Panc1 (cell line): ENCODE measurements at regions not wholly inside any gene's neighbourhood (a gene's known extent, or its start where the extent isn't known, plus 50 kb on each side); places are given as distances from the start of the nearest gene placed in this dataset.

ENCODE experiments used
- ATAC-seq: fragments of 200-7000 bp; cut with Tn5 transposase; 2 replicates; pipeline ENCODE4 v1.9.1; 2020; ENCODE audit warnings: mild to moderate bottlenecking, moderate library complexity
- BruUV-seq: library from RNA; stranded (reverse); fragments of 400-500 nt; replicated peaks from 2 replicates; lab custom pipeline; 2021; lab: Mats Ljungman, UMichigan
- CTCF ChIA-PET: fragments of 300-600 bp; sonication (Branson Sonifier 250); formaldehyde crosslinking; loops from one replicate; lab custom pipeline; 2022; ENCODE audit warnings: antibody characterized with exemption; lab: Charles Lee
- POLR2A ChIA-PET: fragments of 300-600 bp; sonication (Branson Sonifier 250); formaldehyde crosslinking; loops from one replicate; lab custom pipeline; 2022; ENCODE audit warnings: antibody characterized with exemption; lab: Charles Lee
- DNase-seq: peaks from one replicate; pipeline ENCODE4 v3.0.0-alpha.2; 2010; ENCODE audit warnings: low read depth, low spot score
- H3K27ac ChIP-seq: 2 replicates; pipeline ENCODE4 v1.5.1; 2011; ENCODE audit warnings: mild to moderate bottlenecking, low read length, inconsistent platforms
- H3K27me3 ChIP-seq: fragments of 200-500 bp; sonication (Bioruptor generic); 2 replicates; pipeline ENCODE4 v1.6.0; 2014; ENCODE audit warnings: low read length, inconsistent platforms; ENCODE audit not compliant: control insufficient read depth, insufficient read depth
- H3K36me3 ChIP-seq: fragments of 200-500 bp; sonication (Bioruptor generic); 2 replicates; pipeline ENCODE4 v1.5.1; 2014; ENCODE audit warnings: inconsistent platforms, mild to moderate bottlenecking, low read length, moderate library complexity; ENCODE audit not compliant: control insufficient read depth, insufficient read depth
- H3K4me1 ChIP-seq: 2 replicates; pipeline ENCODE4 v1.5.1; 2011; ENCODE audit warnings: inconsistent platforms, mild to moderate bottlenecking, low read length, moderate library complexity; ENCODE audit not compliant: control insufficient read depth, insufficient read depth
- H3K4me3 ChIP-seq, 2 experiments: 2 replicates each; pipeline ENCODE4 v1.5.1; 2011 to 2012; ENCODE audit warnings: low read depth in 2 of 2, low read length in 2 of 2, mild to moderate bottlenecking in 2 of 2, inconsistent platforms in 1 of 2, moderate library complexity in 1 of 2
- H3K9me3 ChIP-seq: fragments of 200-500 bp; sonication (Bioruptor generic); 2 replicates; pipeline ENCODE4 v1.5.1; 2014; ENCODE audit warnings: low read depth, mild to moderate bottlenecking, inconsistent platforms, low read length, moderate library complexity; ENCODE audit not compliant: control insufficient read depth, insufficient read depth
- CTCF ChIP-seq: fragments of 450-650 bp; IDR thresholded peaks from 2 replicates; pipeline ENCODE4 v1.5.1; 2017; ENCODE audit warnings: mild to moderate bottlenecking
- POLR2AphosphoS5 ChIP-seq: IDR thresholded peaks from 2 replicates; pipeline ENCODE4 v1.6.1; 2012; ENCODE audit warnings: mild to moderate bottlenecking, low read depth, low read length, moderate library complexity
- REST ChIP-seq, 2 experiments: IDR thresholded peaks; 2 replicates each; pipeline ENCODE4 v1.6.1; 2011 to 2012; ENCODE audit warnings: low read depth in 2 of 2, control low read depth in 1 of 2, low read length in 1 of 2, mild to moderate bottlenecking in 1 of 2, moderate library complexity in 1 of 2; ENCODE audit not compliant: insufficient read depth in 1 of 2
- SIN3A ChIP-seq: IDR thresholded peaks from 2 replicates; pipeline ENCODE4 v1.6.1; 2012; ENCODE audit warnings: low read depth, mild to moderate bottlenecking, low read length, moderate library complexity, borderline replicate concordance; ENCODE audit not compliant: insufficient read depth
- TCF7L2 ChIP-seq: IDR thresholded peaks from 2 replicates; pipeline ENCODE4 v1.6.1; 2011; ENCODE audit warnings: mild to moderate bottlenecking, low read depth, low read length, inconsistent platforms
- in situ Hi-C: cut with HindIII; loops from 2 replicates; pipeline ENCODE4 v1.10.0; 2016; ENCODE audit warnings: low sequenced_read_pairs, low pct_unique_long_range_greater_than_20kb
- intact Hi-C: fragments of 100-400 bp; cut with micrococcal nuclease; formaldehyde crosslinking; loops from one replicate; pipeline ENCODE4 v1.10.0; 2022; ENCODE audit not compliant: unreplicated experiment

GRCh38 chr2:61721382-61721781 lies 132.5 kb downstream of the FAM161A start:
- Histone ChIP-seq H3K27ac (no peak overlapping the region), H3K27me3 (no peaks in the 10 kb centered on the region), H3K4me3 (no peak overlapping the region), H3K36me3 (no peaks in the 10 kb centered on the region), H3K4me1 (no peaks in the 10 kb centered on the region), H3K9me3 (no peaks in the 10 kb centered on the region)
- in situ Hi-C loops = no loop called here
- DNase-seq (no peak), ATAC-seq (no peak)
- intact Hi-C loops = no loop called here
- no TSS peak for BruUV-seq
- POLR2A ChIA-PET = no interaction called here
- CTCF ChIA-PET = no interaction called here
- TF ChIP-seq SIN3A (no peak), CTCF (no peak), TCF7L2 (no peak), POLR2AphosphoS5 (no peak), REST (IDR thresholded peaks at IDR 0.05; ENCODE audit: insufficient read depth in 1 of 2, low read depth in 2 of 2, low read length in 1 of 2) (no peak)

- TF ChIP-seq CTCF = no peak
- no peak for TF ChIP-seq REST (IDR thresholded peaks at IDR 0.05; ENCODE audit: insufficient read depth in 1 of 2, low read depth in 2 of 2, low read length in 1 of 2)
- TF ChIP-seq POLR2AphosphoS5 = no peak
- TF ChIP-seq TCF7L2 = no peak
- TF ChIP-seq SIN3A = no peak
- intact Hi-C loops = no loop called here
- no peak overlapping the region for H3K4me3 ChIP-seq
- H3K27ac ChIP-seq = no peak overlapping the region
- H3K27me3 ChIP-seq = no peaks in the 10 kb centered on the region
- in situ Hi-C loops = no loop called here
- CTCF ChIA-PET = no interaction called here
- H3K36me3 ChIP-seq = no peaks in the 10 kb centered on the region
- DNase-seq = no peak
- POLR2A ChIA-PET = no interaction called here
- no peaks in the 10 kb centered on the region for H3K9me3 ChIP-seq
- no peak for ATAC-seq
- no peaks in the 10 kb centered on the region for H3K4me1 ChIP-seq
- BruUV-seq = no TSS peak
Measured at GRCh38 chr2:61720911-61721310, 132.9 kb downstream of the FAM161A start.
